Neural progenitor cell (in vitro differentiated cells): ENCODE measurements at regions not wholly inside any gene's neighbourhood (a gene's known extent, or its start where the extent isn't known, plus 50 kb on each side); places are given as distances from the start of the nearest gene placed in this dataset.
"Not testable (repeated sequence)": the region's sequence is repeated elsewhere in the genome, so short reads cannot be mapped to it uniquely, and the experiment has no call there.

ENCODE experiments used
- DNase-seq: peaks from one replicate; pipeline ENCODE4 v3.0.0-alpha.2; 2016; ENCODE audit warnings: low spot score
- H2AFZ ChIP-seq: fragments of 200-600 bp; sonication (generic); replicated peaks from 2 replicates; pipeline ENCODE4 v1.6.1; 2016; ENCODE audit warnings: antibody characterized with exemption
- H3F3A ChIP-seq: fragments of 200-600 bp; sonication (generic); 2 replicates; pipeline ENCODE4 v1.6.1; 2016; ENCODE audit warnings: antibody characterized with exemption, low read depth
- H3K27ac ChIP-seq: fragments of 200-600 bp; sonication (generic); 2 replicates; pipeline ENCODE4 v1.5.1; 2016; ENCODE audit warnings: mild to moderate bottlenecking
- H3K27me3 ChIP-seq: fragments of 200-600 bp; sonication (generic); 2 replicates; pipeline ENCODE4 v1.6.1; 2016; ENCODE audit warnings: mild to moderate bottlenecking, moderate library complexity
- H3K36me3 ChIP-seq: fragments of 200-600 bp; sonication (generic); 2 replicates; pipeline ENCODE4 v1.5.1; 2016
- H3K4me1 ChIP-seq: fragments of 200-600 bp; sonication (generic); 2 replicates; pipeline ENCODE4 v1.6.1; 2016; ENCODE audit warnings: mixed run types
- H3K4me2 ChIP-seq: fragments of 200-600 bp; sonication (generic); 2 replicates; pipeline ENCODE4 v1.6.1; 2016
- H3K4me3 ChIP-seq: fragments of 200-600 bp; sonication (generic); 2 replicates; pipeline ENCODE4 v1.5.1; 2016
- H3K79me2 ChIP-seq: fragments of 200-600 bp; sonication (generic); 2 replicates; pipeline ENCODE4 v1.6.1; 2016; ENCODE audit warnings: low read depth
- H3K9ac ChIP-seq: fragments of 200-600 bp; sonication (generic); 2 replicates; pipeline ENCODE4 v1.6.1; 2016
- H3K9me3 ChIP-seq: fragments of 200-600 bp; sonication (generic); 2 replicates; pipeline ENCODE4 v1.5.1; 2016; ENCODE audit warnings: low read depth
- H4K20me1 ChIP-seq: fragments of 200-600 bp; sonication (generic); 2 replicates; pipeline ENCODE4 v1.6.1; 2016; ENCODE audit warnings: low read depth
- H3K27ac Mint-ChIP-seq: 3 replicates; pipeline ENCODE4 v1.8.0; 2021; ENCODE audit warnings: mixed read lengths
- H3K27me3 Mint-ChIP-seq: 2 replicates; pipeline ENCODE4 v1.8.0; 2022; ENCODE audit warnings: low read depth, mild to moderate bottlenecking, inconsistent platforms, moderate library complexity, mixed read lengths; ENCODE audit not compliant: insufficient read depth
- H3K36me3 Mint-ChIP-seq: 3 replicates; pipeline ENCODE4 v1.8.0; 2021; ENCODE audit warnings: mixed read lengths
- H3K4me1 Mint-ChIP-seq: 3 replicates; pipeline ENCODE4 v1.8.0; 2021; ENCODE audit warnings: mixed read lengths
- H3K4me3 Mint-ChIP-seq: 3 replicates; pipeline ENCODE4 v1.8.0; 2021; ENCODE audit warnings: mild to moderate bottlenecking, moderate library complexity, mixed read lengths
- H3K9me3 Mint-ChIP-seq: 3 replicates; pipeline ENCODE4 v1.8.0; 2020; ENCODE audit warnings: mixed read lengths
- TF ChIP-seq, protein P1 (sequence below): fragments of 200-600 bp; sonication (generic); IDR thresholded peaks from 2 replicates; pipeline ENCODE4 v1.5.1; 2017; ENCODE audit warnings: antibody characterized with exemption, mild to moderate bottlenecking

DNA sequence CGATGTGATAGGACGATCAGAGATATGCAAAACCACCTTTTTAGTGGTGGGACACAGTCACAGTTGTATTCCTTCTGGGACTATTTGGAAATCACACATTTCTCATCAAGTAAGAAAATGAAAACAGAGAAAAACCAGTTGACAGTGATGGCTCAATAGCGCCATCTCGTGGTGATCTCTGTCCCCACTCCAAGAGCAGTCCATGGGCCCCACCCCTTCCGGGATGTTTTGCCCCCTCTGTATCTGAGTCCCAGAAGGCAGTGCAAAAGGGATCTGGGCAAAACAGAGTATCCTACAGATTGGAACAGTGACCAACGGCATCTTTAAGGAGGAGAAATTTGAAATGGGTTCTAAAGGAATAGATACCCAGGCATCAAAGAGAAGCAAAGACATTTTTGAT lies 155.5 kb downstream of the NPIPA8 start:
- H3K4me3 Mint-ChIP-seq, H3K4me2 ChIP-seq, H2AFZ ChIP-seq, H3K4me3 ChIP-seq, H3K27ac Mint-ChIP-seq, H3K36me3 Mint-ChIP-seq, H3K79me2 ChIP-seq, H3K27me3 Mint-ChIP-seq, H3K27me3 ChIP-seq, DNase-seq, H4K20me1 ChIP-seq, H3K4me1 Mint-ChIP-seq, H3K27ac ChIP-seq, H3K9ac ChIP-seq, H3K9me3 ChIP-seq, H3K36me3 ChIP-seq, H3K4me1 ChIP-seq, H3F3A ChIP-seq, H3K9me3 Mint-ChIP-seq: not testable (repeated sequence)
- TF ChIP-seq, protein P1, sequence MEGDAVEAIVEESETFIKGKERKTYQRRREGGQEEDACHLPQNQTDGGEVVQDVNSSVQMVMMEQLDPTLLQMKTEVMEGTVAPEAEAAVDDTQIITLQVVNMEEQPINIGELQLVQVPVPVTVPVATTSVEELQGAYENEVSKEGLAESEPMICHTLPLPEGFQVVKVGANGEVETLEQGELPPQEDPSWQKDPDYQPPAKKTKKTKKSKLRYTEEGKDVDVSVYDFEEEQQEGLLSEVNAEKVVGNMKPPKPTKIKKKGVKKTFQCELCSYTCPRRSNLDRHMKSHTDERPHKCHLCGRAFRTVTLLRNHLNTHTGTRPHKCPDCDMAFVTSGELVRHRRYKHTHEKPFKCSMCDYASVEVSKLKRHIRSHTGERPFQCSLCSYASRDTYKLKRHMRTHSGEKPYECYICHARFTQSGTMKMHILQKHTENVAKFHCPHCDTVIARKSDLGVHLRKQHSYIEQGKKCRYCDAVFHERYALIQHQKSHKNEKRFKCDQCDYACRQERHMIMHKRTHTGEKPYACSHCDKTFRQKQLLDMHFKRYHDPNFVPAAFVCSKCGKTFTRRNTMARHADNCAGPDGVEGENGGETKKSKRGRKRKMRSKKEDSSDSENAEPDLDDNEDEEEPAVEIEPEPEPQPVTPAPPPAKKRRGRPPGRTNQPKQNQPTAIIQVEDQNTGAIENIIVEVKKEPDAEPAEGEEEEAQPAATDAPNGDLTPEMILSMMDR: peak; percentile 23

DNA sequence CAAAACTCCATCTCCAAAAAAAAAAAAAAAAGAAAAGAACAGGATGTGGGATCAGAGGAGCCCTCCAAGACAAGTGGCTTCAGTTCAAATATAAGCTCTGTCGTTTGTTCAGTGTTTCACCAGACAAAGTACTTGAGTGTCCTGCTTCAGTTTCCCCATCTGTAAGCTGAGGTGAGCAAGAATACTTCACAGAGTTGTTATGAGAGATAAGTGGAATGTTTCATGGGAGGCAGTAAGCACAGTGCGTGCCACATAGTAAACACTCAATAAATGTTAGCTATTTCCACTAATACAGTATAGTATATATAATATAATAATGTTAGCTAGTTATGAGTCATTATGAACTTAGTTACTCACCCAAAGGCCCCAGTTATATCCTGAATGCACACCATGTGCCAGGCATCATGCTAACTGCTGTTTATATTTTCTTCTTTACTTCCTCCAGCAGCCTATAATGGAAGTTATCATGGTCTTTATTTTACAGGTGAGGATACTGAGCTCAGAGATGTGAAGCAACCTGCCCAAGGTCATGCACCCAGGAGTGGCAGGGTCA lies 162.5 kb downstream of the NPIPA8 start:
- not testable (repeated sequence) for H3K27ac Mint-ChIP-seq, H3K27me3 Mint-ChIP-seq, H3K36me3 Mint-ChIP-seq, H3F3A ChIP-seq, H2AFZ ChIP-seq, H4K20me1 ChIP-seq, H3K4me1 Mint-ChIP-seq, H3K79me2 ChIP-seq, H3K9me3 Mint-ChIP-seq, H3K9me3 ChIP-seq, H3K27ac ChIP-seq, DNase-seq, H3K4me3 ChIP-seq, H3K4me1 ChIP-seq, H3K27me3 ChIP-seq, H3K4me2 ChIP-seq, H3K36me3 ChIP-seq, H3K4me3 Mint-ChIP-seq, H3K9ac ChIP-seq

DNA sequence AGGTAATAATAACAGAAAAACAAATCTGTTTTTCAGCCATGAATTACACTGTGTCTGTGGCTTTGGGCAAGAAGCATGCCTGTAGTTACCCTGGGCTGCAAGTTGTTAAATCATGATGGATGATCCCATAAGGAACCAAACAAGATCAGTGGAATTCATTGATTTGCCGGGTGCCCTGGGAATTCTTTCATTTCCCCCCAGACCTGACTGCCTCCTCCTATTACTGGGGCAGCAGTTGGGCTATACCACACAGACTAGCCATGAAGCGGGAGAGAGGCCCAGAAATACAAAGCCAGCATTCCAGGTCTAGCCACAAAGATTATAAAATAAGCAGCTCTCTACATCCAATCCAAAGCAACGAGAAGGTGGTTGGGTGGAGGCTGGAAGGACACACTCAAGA lies 174.2 kb downstream of the NPIPA8 start:
- not testable (repeated sequence) for H3F3A ChIP-seq, H4K20me1 ChIP-seq, H3K4me3 ChIP-seq, H3K9ac ChIP-seq, DNase-seq, H3K27me3 Mint-ChIP-seq, H3K27ac ChIP-seq, H3K4me1 ChIP-seq, H2AFZ ChIP-seq, H3K9me3 ChIP-seq, H3K27me3 ChIP-seq, H3K27ac Mint-ChIP-seq, H3K36me3 ChIP-seq, H3K36me3 Mint-ChIP-seq, H3K4me2 ChIP-seq, H3K79me2 ChIP-seq, H3K4me3 Mint-ChIP-seq, H3K4me1 Mint-ChIP-seq, H3K9me3 Mint-ChIP-seq

DNA sequence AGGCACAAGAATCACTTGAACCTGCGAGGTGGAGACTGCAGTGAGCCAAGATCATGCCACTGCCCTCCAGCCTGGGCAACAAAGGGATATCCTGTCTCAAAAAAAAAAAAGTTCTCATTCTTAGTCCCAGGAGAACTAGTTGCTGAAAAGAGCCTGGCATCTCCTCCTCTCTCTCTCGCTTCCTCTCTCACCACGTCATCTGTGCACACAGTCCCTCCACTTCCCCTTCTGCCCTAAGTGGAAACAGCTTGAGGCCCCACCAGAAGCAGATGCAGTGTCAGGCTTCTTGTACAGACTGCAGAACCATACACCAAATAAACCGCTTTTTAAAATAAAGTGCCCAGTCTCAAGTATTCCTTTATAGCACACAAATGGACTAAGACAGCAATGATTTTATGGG lies 175.3 kb downstream of the NPIPA8 start:
- H3K4me1 Mint-ChIP-seq, H3K9ac ChIP-seq, H3K9me3 Mint-ChIP-seq, H3K27me3 ChIP-seq, H4K20me1 ChIP-seq, H3K4me1 ChIP-seq, H3K4me3 ChIP-seq, H3F3A ChIP-seq, H2AFZ ChIP-seq, H3K27ac Mint-ChIP-seq, H3K79me2 ChIP-seq, H3K27ac ChIP-seq, H3K36me3 ChIP-seq, DNase-seq, H3K36me3 Mint-ChIP-seq, H3K4me2 ChIP-seq, H3K9me3 ChIP-seq, H3K27me3 Mint-ChIP-seq, H3K4me3 Mint-ChIP-seq: not testable (repeated sequence)

DNA sequence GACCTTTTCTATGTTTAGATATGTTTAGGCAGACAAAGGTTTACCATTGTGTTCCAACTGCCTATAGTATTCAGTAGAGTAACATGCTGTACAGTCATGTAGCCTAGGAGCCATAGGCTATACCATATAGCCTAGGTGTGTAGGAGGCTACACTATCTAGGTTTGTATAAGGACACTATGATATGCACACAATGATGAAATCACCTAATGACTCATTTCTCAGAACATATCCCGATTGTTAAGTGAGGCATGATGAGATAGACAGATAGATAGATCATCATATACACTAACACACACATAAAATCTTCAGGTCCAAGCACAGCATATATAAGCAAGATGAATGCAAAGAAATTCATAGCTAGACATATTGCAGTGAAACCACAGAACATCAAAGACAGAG lies 177.4 kb downstream of the NPIPA8 start:
- H3K27ac Mint-ChIP-seq, H3K27me3 ChIP-seq, H3K4me3 Mint-ChIP-seq, H3K9me3 Mint-ChIP-seq, H3K36me3 Mint-ChIP-seq, H3K4me3 ChIP-seq, H3K4me2 ChIP-seq, H3K4me1 Mint-ChIP-seq, H3F3A ChIP-seq, H3K27ac ChIP-seq, H3K9ac ChIP-seq, H2AFZ ChIP-seq, H4K20me1 ChIP-seq, H3K36me3 ChIP-seq, DNase-seq, H3K9me3 ChIP-seq, H3K27me3 Mint-ChIP-seq, H3K4me1 ChIP-seq, H3K79me2 ChIP-seq: not testable (repeated sequence)

DNA sequence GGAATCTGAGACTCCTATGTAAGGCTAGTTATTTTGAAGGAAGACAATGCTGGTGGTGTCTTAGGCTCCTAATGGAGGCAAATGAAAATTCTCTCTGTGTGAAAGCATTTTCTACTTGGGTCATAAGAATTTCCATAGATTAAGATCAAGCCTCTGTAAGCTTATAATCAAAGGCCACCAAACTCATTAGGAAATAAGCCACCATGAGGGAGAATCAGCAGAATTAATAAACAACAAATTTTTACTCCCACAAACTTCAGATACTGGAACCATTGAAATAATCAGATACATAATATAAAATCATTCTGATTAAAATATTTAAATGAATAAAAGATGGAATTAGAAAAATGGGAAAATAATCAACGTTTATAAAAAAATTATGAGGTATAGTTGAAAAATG lies 178.7 kb downstream of the NPIPA8 start:
- not testable (repeated sequence) for H3K36me3 Mint-ChIP-seq, H3K36me3 ChIP-seq, H3K9me3 Mint-ChIP-seq, H3K4me3 Mint-ChIP-seq, DNase-seq, H3K9ac ChIP-seq, H3K9me3 ChIP-seq, H2AFZ ChIP-seq, H3K4me2 ChIP-seq, H3K27me3 ChIP-seq, H3K4me3 ChIP-seq, H3K27ac Mint-ChIP-seq, H3K4me1 ChIP-seq, H3K27me3 Mint-ChIP-seq, H3K27ac ChIP-seq, H3F3A ChIP-seq, H4K20me1 ChIP-seq, H3K4me1 Mint-ChIP-seq, H3K79me2 ChIP-seq

DNA sequence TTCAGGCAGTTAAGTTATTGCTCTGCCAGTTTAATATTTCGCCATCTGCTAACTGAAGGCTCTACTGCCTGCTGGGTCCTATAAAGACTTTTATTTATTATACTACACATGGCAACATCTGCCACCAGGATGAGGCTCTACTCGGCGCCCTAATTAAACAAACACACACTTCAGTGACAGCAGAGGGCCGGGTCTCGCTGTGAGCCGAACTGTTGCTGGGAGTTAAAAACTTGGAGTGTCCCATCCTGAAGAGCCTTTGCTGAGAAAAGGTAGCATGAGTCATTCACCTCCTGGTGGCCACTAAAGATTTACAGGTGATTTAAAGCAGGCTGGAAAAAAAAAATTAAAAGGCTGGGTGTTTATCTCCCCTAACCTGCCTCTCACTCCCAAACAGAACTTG lies 183.7 kb downstream of the NPIPA8 start:
- not testable (repeated sequence) for H3K36me3 ChIP-seq, H3K9me3 Mint-ChIP-seq, H3K4me3 Mint-ChIP-seq, H3F3A ChIP-seq, H3K27ac Mint-ChIP-seq, H3K4me2 ChIP-seq, H3K4me1 ChIP-seq, DNase-seq, H3K9me3 ChIP-seq, H3K9ac ChIP-seq, H3K4me3 ChIP-seq, H3K27ac ChIP-seq, H3K79me2 ChIP-seq, H3K36me3 Mint-ChIP-seq, H3K4me1 Mint-ChIP-seq, H4K20me1 ChIP-seq, H2AFZ ChIP-seq, H3K27me3 ChIP-seq, H3K27me3 Mint-ChIP-seq

DNA sequence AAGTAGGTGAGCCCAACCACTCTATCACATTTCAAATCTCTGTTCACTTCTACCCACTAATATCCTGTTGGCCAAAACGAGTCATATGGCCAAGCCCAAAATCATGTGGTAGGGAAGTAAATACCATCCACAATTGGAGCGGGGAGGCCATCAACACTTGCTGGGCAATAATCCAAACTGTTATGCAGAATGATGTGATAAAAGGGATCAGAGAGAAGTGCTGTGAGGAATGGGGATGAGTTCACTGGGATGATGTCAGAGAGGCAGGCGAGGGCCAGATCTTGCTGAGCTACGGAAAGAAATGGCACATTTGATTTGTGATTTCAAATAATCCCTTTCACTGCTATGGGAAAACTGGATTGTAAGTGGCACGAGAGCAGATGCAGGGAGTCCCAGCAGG lies 188.4 kb downstream of the NPIPA8 start:
- not testable (repeated sequence) for H3K4me3 Mint-ChIP-seq, H3K4me1 Mint-ChIP-seq, H3K79me2 ChIP-seq, H3K27ac ChIP-seq, H3F3A ChIP-seq, H3K27ac Mint-ChIP-seq, H3K4me3 ChIP-seq, H2AFZ ChIP-seq, H3K9me3 ChIP-seq, H3K9ac ChIP-seq, H4K20me1 ChIP-seq, H3K9me3 Mint-ChIP-seq, H3K36me3 ChIP-seq, H3K4me2 ChIP-seq, H3K27me3 Mint-ChIP-seq, H3K27me3 ChIP-seq, H3K36me3 Mint-ChIP-seq, H3K4me1 ChIP-seq, DNase-seq
